B cell (primary cell): ENCODE measurements at regions not wholly inside any gene's neighbourhood (a gene's known extent, or its start where the extent isn't known, plus 50 kb on each side); places are given as distances from the start of the nearest gene placed in this dataset.

Experiments used
- ATAC-seq: fragments of 200-7000 bp; cut with Tn5 transposase; one replicate; pipeline ENCODE4 v1.10.0; 2021; ENCODE audit warnings: low read depth, mild to moderate bottlenecking, moderate number of reproducible peaks, moderate library complexity
- CTCF ChIA-PET: fragments of 350-600 bp; sonication (Branson Sonifier 250); formaldehyde crosslinking; loops from one replicate; lab custom pipeline; 2021; ENCODE audit warnings: antibody characterized with exemption, inconsistent platforms; lab: Charles Lee
- POLR2A ChIA-PET: fragments of 350-600 bp; sonication (Branson Sonifier 250); formaldehyde crosslinking; loops from one replicate; lab custom pipeline; 2021; ENCODE audit warnings: antibody characterized with exemption; lab: Charles Lee
- DNase-seq: peaks from one replicate; pipeline ENCODE4 v3.0.0; 2013
- H2AFZ ChIP-seq: 2 replicates; pipeline ENCODE4 v1.6.1; 2012; ENCODE audit warnings: mild to moderate bottlenecking, low read depth, low read length; ENCODE audit not compliant: insufficient read depth, poor library complexity, severe bottlenecking
- H3K27ac ChIP-seq, 2 donors: 1 replicate in 1 of 2; 2 replicates in 1 of 2; pipeline ENCODE4 v1.5.1; 2012 to 2013; ENCODE audit warnings: low read length in 2 of 2, mild to moderate bottlenecking in 2 of 2, moderate library complexity in 1 of 2
- H3K27me3 ChIP-seq, 4 experiments: fragments of 200-600 bp in 1 of 4; sonication (generic) in 1 of 4; replicated peaks in 1 of 4; 1 replicate in 2 of 4; 2 replicates in 2 of 4; pipeline versions ENCODE4 v1.6.1 to v1.7.0; 2013 to 2016; ENCODE audit warnings: low read length in 3 of 4, mild to moderate bottlenecking in 2 of 4, mixed read lengths in 1 of 4, moderate library complexity in 1 of 4; ENCODE audit not compliant: insufficient read depth in 4 of 4, control insufficient read depth in 3 of 4; ENCODE audit errors: control extremely low read depth in 1 of 4
- H3K36me3 ChIP-seq, 2 experiments: replicated peaks in 1 of 2; 1 replicate in 1 of 2; 2 replicates in 1 of 2; pipeline versions ENCODE4 v1.6.1 to v1.7.1; 2013; ENCODE audit warnings: low read length in 1 of 2; ENCODE audit not compliant: insufficient read depth in 2 of 2, control insufficient read depth in 1 of 2; ENCODE audit errors: control extremely low read depth in 1 of 2, extremely low read depth in 1 of 2
- H3K4me1 ChIP-seq, 2 donors: fragments of 200-600 bp in 1 of 2; sonication (generic) in 1 of 2; 1 replicate in 1 of 2; 2 replicates in 1 of 2; pipeline versions ENCODE4 v1.5.1 to v1.6.1; 2013 to 2017; ENCODE audit warnings: low read length in 2 of 2; ENCODE audit not compliant: control insufficient read depth in 2 of 2, insufficient read depth in 2 of 2
- H3K4me2 ChIP-seq: replicated peaks from 2 replicates; pipeline ENCODE3; 2012; ENCODE audit warnings: mild to moderate bottlenecking, low read depth, low read length; ENCODE audit not compliant: poor library complexity, severe bottlenecking
- H3K4me3 ChIP-seq, 5 experiments: fragments of 200-600 bp in 1 of 5; sonication (generic) in 1 of 5; 1 replicate in 3 of 5; 2 replicates in 2 of 5; pipeline versions ENCODE4 v1.5.1 to v1.7.0; 2011 to 2016; ENCODE audit warnings: low read length in 4 of 5, mild to moderate bottlenecking in 4 of 5, low read depth in 2 of 5, control low read depth in 1 of 5, moderate library complexity in 1 of 5; ENCODE audit not compliant: insufficient read depth in 1 of 5; ENCODE audit errors: control extremely low read depth in 1 of 5, extremely low read depth in 1 of 5
- H3K79me2 ChIP-seq: fragments of 200-600 bp; sonication (generic); one replicate; pipeline ENCODE4 v1.6.0; 2016; ENCODE audit warnings: low read length; ENCODE audit not compliant: control insufficient read depth, insufficient read depth
- H3K9ac ChIP-seq: fragments of 200-600 bp; sonication (generic); 2 replicates; pipeline ENCODE4 v1.6.1; 2017; ENCODE audit warnings: mild to moderate bottlenecking, low read length, moderate library complexity
- H3K9me3 ChIP-seq, 3 donors: one replicate each; pipeline versions ENCODE4 v1.6.1 to v1.7.1; 2013; ENCODE audit warnings: low read length in 2 of 3; ENCODE audit not compliant: control insufficient read depth in 2 of 3, insufficient read depth in 1 of 3; ENCODE audit errors: control extremely low read depth in 1 of 3
- H4K20me1 ChIP-seq: 2 replicates; pipeline ENCODE4 v1.6.0; 2012; ENCODE audit warnings: mild to moderate bottlenecking, low read length; ENCODE audit not compliant: insufficient read depth, control insufficient read depth, poor library complexity, severe bottlenecking
- H3K27ac Mint-ChIP-seq: one replicate; pipeline ENCODE4 v1.8.0; 2021; ENCODE audit warnings: mixed read lengths
- H3K27me3 Mint-ChIP-seq: one replicate; pipeline ENCODE4 v1.8.0; 2021; ENCODE audit warnings: mixed read lengths
- H3K4me1 Mint-ChIP-seq: one replicate; pipeline ENCODE4 v1.8.0; 2021; ENCODE audit warnings: mixed read lengths
- H3K4me3 Mint-ChIP-seq: one replicate; pipeline ENCODE4 v1.8.0; 2021; ENCODE audit warnings: mixed read lengths
- H3K9me3 Mint-ChIP-seq: one replicate; pipeline ENCODE4 v1.8.0; 2022; ENCODE audit warnings: mixed read lengths; ENCODE audit not compliant: insufficient read depth
- CTCF ChIP-seq: fragments of 200-600 bp; IDR thresholded peaks from one replicate; pipeline ENCODE4 v1.8.0; 2022; ENCODE audit warnings: antibody characterized with exemption, mild to moderate bottlenecking
- EZH2 ChIP-seq: IDR thresholded peaks from 2 replicates; pipeline ENCODE4 v1.6.1; 2012; ENCODE audit warnings: borderline replicate concordance, low read depth, mild to moderate bottlenecking, moderate library complexity, low read length; ENCODE audit not compliant: insufficient read depth, poor library complexity, severe bottlenecking
- WGBS: methylation state at CpG from one replicate; pipeline ENCODE4 v1.1.5; 2013; ENCODE audit warnings: missing lambda C conversion rate; ENCODE audit not compliant: insufficient coverage; 5-methylcytosine and 5-hydroxymethylcytosine counted together
- intact Hi-C: fragments of 100-400 bp; cut with micrococcal nuclease; formaldehyde crosslinking; loops from one replicate; pipeline ENCODE4 v1.10.0; 2022

GRCh38 chr7:98483964-98484545 lies 83.2 kb upstream of the BAIAP2L1 start:
- peaks cover 6% of the 10 kb centered on the region for H3K27me3 Mint-ChIP-seq
- Histone ChIP-seq H3K4me1 (no peaks in the 10 kb centered on the region), H3K27me3 (peaks cover 0 to 5% (median under 1%) of the 10 kb centered on the region in 4 experiments), H4K20me1 (no peaks in the 10 kb centered on the region), H3K4me2 (no peak overlapping the region), H3K4me3 (no peak overlapping the region), H3K27ac (no peak overlapping the region), H3K9ac (no peak overlapping the region), H3K9me3 (peaks cover 0 to 10% (median 0%) of the 10 kb centered on the region in 3 donors), H3K79me2 (no peaks in the 10 kb centered on the region), H3K36me3 (no peaks in the 10 kb centered on the region), H2AFZ (no peak overlapping the region)
- TF ChIP-seq CTCF: no peak
- no peak for TF ChIP-seq EZH2
- intact Hi-C loops: no loop called here
- POLR2A ChIA-PET: no interaction called here
- no peak overlapping the region for H3K4me3 Mint-ChIP-seq
- CTCF ChIA-PET: no interaction called here
- ATAC-seq: no peak
- WGBS: 85% methylated on average over 10 of the region's 11 CpGs
- no peaks in the 10 kb centered on the region for H3K4me1 Mint-ChIP-seq
- no peak for DNase-seq
- H3K27ac Mint-ChIP-seq: no peak overlapping the region
- H3K9me3 Mint-ChIP-seq: no peaks in the 10 kb centered on the region

GRCh38 chr7:98483276-98483963 lies 82.5 kb upstream of the BAIAP2L1 start:
- H3K27ac ChIP-seq: no peak overlapping the region
- intact Hi-C loops: no loop called here
- TF ChIP-seq EZH2 (no peak), CTCF (no peak)
- H3K4me1 ChIP-seq: no peaks in the 10 kb centered on the region
- H4K20me1 ChIP-seq: no peaks in the 10 kb centered on the region
- Mint-ChIP-seq H3K27ac (no peak overlapping the region), H3K27me3 (peaks cover 6% of the 10 kb centered on the region), H3K9me3 (no peaks in the 10 kb centered on the region), H3K4me3 (no peak overlapping the region), H3K4me1 (no peaks in the 10 kb centered on the region)
- no peak for ATAC-seq
- no peak overlapping the region for H3K4me3 ChIP-seq
- 84% methylated on average over 7 of the region's 12 CpGs for WGBS
- no peak overlapping the region for H3K9ac ChIP-seq
- ChIA-PET CTCF (no interaction called here), POLR2A (no interaction called here)
- H3K4me2 ChIP-seq: no peak overlapping the region
- H2AFZ ChIP-seq: no peak overlapping the region
- peaks cover 0 to 10% (median 0%) of the 10 kb centered on the region in 3 donors for H3K9me3 ChIP-seq
- peaks cover 0 to 5% (median under 1%) of the 10 kb centered on the region in 4 experiments for H3K27me3 ChIP-seq
- no peak for DNase-seq
- no peaks in the 10 kb centered on the region for H3K79me2 ChIP-seq
- H3K36me3 ChIP-seq: no peaks in the 10 kb centered on the region
